Kidney glomerular epithelial cell (primary cell): ENCODE measurements at regions not wholly inside any gene's neighbourhood (a gene's known extent, or its start where the extent isn't known, plus 50 kb on each side); places are given as distances from the start of the nearest gene placed in this dataset.

Experiments
- DNase-seq: peaks from one replicate; lab custom pipeline; 2025; lab: John Stamatoyannopoulos, UW

DNA sequence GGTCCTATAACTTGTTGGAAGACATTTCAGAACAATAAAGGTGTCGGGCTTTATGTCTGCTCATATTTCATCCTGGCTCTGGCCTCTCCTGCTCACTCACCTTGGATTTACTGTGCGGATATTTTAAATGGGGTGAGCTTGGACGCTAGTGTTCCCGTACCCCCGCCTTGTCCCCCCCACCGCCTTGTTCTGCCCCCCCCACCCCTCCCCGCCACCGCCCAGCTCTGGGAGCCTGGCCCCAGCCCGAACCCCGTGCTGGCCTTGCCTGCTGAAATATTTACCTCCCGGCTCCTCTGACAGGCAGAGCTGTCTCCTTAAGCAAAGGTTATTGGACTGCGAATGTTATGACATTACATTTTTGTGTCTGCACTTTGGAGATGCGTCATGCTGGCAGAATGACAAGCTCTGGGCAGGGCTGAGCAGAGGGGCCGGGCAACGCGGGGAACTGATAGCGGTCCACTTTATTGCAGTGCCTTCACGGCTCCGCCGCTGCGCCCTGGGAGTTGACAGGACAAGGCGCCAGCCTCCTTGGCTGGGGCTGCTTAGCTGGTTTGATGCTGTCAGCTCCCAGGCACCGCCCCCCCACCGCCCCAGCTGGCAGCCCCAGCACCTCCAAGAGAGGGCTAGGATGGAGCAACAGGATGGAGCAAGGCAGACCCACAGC is 222.5 kb upstream of the GSE1 start:
- DNase-seq: peak; percentile 92

GRCh38 chr16:85391175-85391707 is 221.9 kb upstream of the GSE1 start:
- no peak for DNase-seq

GRCh38 chr16:85391769-85392583 is 221.1 kb upstream of the GSE1 start:
- DNase-seq: no peak

DNA sequence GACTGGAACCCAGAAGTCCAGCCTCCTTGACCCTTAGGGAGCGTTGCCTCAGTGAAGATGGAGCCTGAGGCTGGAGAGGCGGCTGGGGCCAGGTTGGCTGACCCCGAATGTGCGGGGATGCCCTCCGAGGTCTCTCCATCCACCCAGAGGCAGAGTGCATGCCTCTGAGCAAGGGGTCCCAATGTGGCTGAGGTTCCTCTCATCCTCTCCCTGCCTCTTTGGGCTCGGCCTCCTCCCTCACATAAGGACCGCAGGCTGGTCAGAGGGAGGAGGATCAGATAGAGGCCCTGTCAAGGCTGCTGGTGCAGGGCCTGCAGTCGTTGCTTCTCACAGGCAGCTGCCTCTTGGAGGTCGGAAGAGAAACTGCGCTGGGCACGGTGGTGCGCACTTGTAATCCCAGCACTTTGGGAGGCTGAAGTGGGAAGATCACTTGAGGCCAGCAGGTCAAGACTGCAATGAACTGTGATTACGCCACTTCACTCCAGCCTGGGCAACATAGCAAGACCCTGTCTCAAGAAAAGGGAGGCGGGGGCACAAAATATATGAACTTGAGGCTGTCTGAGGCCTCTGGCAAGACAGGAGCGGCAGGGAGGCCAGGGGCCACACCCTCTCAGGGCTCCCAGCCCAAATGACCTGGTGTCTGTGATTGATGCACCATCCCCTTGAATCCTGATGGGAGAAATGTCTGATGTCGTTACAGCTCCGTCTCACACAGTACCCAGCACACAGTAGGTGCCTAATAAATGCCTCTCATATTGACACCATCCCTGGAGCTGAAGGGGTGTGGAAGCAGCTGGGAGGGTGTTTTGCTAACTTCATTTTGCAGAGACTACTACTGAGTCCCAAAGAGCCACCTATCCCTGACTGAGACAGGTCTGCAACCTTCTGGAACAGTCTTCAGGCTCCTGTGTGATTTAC is 220.1 kb upstream of the GSE1 start:
- DNase-seq: no peak

- DNase-seq: peak; percentile 33
These were observed 219.3 kb upstream of the GSE1 start for GRCh38 chr16:85393674-85394451.

- DNase-seq: no peak
These were observed 218.5 kb upstream of the GSE1 start for GRCh38 chr16:85394456-85395206.

DNA sequence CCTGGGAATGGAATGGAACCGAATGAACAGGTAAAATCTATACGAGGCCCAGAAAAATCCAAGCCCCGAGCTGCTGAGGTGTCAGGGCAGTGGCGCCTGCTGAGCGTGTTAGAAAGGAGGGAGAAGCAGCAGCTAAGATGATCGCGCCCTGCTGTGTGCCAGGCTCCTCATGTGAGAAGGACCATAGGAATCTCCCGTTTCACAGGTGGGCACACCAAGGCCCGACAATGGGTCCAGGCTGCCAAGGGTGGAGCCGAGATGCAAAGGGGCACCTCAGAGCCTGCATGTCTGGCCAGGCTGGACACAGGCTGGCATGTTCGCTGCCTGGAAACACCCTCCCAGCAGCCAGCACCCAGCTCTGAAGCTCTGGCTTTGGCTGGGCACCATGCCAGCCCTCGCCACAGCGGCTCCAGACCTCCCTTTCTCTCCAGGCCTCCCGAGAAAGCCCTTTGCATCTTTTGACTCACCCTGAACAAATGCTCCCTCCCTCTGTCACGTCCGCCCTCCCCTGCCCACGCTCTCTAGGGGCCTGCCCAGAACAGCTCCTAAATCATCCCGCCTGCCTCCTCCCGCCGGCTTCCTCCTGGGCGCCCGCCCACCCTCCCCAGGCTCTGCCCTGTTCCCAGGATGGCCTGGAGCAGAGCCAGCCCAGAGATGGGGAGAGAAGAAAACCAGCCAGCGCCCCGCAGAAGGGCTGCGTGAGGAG is 217.8 kb upstream of the GSE1 start:
- peak; percentile 99 for DNase-seq

GRCh38 chr16:85395913-85396878 is 216.9 kb upstream of the GSE1 start:
- peak; percentile 11 for DNase-seq

DNA sequence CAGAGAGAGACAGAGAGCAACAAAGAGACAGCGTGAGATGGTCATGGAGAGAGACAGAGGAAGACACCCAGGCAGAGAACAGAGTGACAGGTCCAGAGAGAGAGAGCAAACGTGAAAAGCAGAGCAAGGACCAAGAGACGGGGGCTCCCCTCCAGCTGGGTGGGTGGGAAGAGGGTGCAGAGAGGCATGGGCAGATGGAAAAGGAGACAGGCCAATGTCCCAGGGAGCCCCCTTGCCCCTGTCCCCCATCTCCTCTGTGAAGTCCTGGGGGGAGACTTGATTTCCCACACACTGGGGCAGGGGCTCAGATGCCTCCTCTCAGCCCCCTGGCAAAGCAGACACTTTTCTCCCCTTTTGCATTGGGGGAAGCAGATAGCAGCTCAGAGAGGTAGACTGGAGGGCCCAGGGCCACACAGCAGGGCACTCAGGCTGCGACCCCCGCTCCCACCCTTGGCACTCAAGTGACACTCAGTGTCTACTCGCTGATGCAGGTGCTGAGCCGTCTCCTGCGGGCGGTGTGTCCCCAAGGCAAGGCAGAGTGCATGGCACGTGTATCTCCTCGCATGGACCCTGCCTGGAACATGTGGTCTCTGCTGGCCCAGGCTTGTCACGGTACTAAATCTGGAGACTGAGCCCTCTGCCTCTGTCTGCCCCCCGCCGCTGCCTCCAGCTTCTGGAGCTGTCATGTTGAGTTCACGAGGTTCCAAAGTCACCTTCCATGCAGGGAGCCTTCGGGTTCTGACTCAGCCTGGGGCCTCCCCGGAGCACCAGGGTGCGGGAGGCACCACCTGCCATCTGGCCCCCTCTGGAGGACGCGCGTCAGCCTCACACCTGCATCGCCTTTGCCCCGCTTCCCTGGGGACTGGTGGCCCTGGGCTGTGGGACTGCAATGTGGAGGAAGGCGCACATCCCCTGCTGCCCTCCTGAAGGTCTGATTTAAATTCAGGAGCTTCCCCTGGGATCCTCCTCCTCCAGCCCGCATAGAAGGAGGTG is 215.9 kb upstream of the GSE1 start:
- no peak for DNase-seq

- DNase-seq: no peak
These were observed 215.1 kb upstream of the GSE1 start for GRCh38 chr16:85398050-85398451.

- no peak for DNase-seq
These were observed 214.2 kb upstream of the GSE1 start for GRCh38 chr16:85398688-85399582.

DNA sequence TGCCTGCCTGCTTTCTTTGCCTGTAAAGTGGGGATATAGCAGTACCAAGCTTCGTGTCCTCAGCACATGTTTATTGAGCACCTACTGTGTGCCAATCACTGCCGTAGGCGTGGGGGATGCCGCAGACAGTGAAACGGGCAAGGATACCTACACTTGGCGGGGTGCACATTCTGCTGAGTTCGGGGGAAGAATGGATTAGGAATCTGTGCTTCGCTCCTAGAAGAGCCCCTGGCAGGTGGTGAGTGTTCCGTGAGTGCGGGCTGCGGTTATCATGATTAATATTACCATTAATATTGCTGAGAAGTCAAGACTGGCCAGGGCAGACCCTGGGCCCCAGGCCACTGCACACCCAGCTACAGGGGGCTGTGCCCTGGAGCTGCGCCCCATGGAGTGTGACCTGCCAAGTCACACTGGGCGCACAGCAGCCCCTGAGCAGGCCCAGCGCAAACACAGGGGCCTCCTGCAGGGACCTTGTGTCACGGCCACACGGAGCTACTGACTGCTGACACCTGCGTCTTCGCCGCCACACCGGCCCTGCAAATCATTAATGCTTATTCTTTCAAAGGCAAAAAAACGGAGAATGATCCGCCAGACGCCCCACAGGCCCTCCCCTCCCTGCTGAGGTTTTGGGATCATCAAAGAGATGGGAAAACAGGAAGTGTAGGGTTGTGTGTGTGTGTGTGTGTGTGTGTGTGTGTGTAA is 213.4 kb upstream of the GSE1 start:
- DNase-seq: no peak

- DNase-seq: no peak
These were observed 212.6 kb upstream of the GSE1 start for GRCh38 chr16:85400305-85401205.

GRCh38 chr16:85401370-85401916 is 211.7 kb upstream of the GSE1 start:
- DNase-seq: no peak
